ENCODE measurements at regions not wholly inside any gene's neighbourhood (a gene's known extent, or its start where the extent isn't known, plus 50 kb on each side); places are given as distances from the start of the nearest gene placed in this dataset.
A peak's percentile ranks its signal among the peaks of the same experiment; 100 is the strongest.

DNA sequence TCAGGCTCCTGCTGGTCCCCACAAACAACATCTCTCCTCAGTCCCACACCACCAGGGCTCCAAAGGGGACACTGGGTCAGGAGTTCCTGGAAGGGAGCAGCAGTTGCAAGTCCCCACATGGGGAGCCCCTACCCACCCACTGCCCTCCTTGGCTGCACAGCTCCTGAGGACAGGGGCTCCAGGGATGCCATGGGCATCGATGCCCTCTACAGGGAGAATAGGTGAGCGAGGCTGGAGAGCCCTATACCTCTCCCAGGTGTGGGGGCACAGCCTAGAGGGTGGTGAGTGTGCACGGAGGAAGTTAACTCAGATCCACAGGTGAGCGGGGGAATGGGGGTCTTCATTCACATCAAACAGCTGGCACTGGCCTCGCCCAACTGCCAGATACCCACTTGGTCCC, 141.2 kb upstream of the LINGO1 start:
- no peak for DNase-seq (ENCODE audit: insufficient read length, low spot score)
- no peak for FAIRE-seq

DNA sequence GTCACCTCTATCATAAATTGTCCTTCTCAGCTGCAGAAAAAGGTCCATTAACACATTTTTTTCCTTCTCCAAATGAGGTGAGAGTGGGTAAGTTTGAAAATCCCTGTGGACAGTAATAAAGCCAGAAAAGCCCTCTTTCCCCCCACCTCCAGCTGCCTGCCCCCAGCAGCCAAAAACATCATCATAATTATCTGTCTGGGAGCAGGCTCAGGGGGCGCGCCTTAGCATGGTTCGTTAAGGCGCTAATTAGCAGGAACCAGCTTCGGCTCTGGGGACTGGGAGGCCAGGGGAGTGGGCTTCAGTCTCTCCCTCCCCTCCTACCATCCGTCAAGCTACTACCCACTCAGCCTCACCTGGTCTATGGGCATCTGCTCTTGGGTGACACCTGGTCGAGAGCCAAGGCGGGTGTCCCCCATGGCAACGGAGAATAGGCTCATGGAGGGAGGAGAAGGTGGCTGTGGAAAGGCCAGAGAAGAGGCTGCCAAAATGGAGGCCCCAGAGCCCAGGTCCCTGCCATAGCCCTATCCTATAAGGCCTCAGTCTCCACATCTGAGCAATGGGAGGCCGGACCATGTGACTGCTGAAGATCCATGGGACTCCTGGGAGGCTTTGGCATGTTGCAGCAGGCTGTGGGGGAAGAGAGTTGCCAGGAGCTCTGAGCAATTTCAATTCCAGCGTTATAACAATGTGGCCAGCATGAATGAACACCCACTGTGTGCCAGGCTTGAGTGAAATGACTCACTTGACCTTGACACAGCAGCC, 140.1 kb upstream of the LINGO1 start:
- FAIRE-seq (no peak), DNase-seq (ENCODE audit: insufficient read length, low spot score) (no peak)

DNA sequence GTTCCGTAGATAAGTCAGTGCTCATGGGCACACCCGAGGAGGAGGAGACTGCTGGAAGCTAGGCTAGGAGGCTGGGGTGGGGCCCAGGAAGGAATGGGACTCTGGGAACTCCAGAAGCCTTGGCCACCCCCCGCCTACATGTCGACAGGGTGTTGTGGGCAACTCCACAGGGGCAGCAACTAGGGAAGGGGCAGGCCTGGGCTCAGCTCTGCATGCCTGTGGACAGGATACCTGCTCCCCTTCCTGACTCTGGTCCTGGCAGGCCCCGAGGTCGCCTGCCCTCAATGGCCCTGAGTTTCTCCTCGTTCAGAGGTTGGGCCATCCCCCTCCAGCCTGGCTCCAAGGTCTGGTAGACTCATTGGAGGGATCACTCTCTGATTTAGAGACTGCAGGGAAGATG, 138.9 kb upstream of the LINGO1 start:
- FAIRE-seq = no peak
- no peak for DNase-seq (ENCODE audit: insufficient read length, low spot score)

DNA sequence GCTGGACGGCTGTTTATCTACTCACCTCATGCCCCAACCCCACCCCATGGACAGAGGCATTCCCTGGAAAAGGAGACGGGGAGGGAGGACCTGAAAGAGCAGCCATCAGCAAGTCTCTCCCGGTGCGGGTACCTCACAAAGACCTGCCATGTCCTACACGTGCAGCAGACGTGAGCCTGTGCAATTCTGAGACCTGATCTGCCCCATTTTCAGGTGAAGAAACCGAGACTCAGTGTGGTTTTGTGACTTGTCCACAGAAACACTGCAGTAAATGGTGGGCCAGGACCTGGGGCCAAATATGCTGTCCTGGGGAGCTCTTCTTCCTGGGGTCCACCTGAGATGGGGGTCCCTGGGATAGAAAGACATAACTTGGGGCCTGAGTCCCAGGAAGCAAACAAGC, 137.0 kb upstream of the LINGO1 start:
- no peak for DNase-seq (ENCODE audit: insufficient read length, low spot score)
- no peak for FAIRE-seq

DNA sequence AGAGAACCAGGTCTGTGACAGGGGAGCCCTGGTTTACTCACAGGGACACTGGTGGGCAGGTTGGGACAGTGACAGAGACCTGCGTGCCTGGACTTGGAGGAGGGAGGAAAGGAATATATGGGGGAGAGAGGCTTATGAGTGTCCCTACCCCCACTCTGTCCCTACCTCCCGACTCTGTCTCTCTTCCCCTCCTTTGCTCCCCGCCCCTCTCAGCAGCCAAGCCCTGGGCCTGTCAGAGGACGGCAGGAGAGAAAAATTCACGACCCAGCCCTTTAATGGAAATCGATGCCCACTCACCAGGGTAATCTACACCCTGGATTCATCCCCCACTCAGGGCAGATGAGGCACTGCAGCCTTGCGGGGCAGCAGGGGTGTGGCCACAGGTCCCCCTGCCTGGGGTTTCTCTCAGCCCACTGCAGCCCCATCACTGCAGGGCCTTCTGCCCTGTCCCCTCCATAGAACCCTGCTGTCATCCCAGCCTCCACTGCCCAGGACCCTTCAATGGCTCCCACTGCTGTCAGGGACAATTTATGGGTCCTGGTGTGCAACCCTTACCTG, 135.9 kb upstream of the LINGO1 start:
- DNase-seq (ENCODE audit: insufficient read length, low spot score) = no peak
- no peak for FAIRE-seq

GRCh38 chr15:77768107-77768506, 135.4 kb upstream of the LINGO1 start:
- no peak for DNase-seq (ENCODE audit: insufficient read length, low spot score)
- no peak for FAIRE-seq

- no peak for DNase-seq (ENCODE audit: insufficient read length, low spot score)
- no peak for FAIRE-seq
Observed at GRCh38 chr15:77764095-77764494, 131.4 kb upstream of the LINGO1 start.

DNA sequence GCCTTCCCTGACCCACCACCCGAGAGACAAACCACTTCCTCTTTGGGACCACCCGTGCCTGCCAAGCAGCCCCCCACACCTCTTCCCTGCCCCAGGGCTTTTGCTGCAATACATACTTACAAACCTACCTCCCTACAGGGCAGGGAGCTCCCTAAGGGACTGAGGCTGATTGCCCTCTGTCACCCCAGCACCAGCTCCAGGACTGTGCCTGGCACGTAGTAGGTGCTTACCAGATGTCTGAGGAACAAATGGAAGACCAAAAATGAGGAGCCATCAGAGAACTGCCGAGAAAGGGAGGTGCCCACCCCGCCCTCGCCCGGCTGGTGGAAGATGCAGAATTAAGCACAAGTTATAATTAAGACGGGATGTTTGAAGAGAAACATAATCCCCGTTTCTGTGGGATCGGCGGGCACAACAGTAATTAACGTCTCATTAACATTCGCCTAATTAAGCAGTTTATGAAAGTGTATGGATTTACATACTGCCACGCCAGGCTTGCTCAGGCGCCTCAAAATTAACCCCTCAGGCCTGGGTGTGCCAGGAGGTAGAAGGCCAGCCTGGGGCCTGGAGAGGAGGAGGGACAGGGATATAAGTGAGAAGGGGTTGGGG, 130.1 kb upstream of the LINGO1 start:
- DNase-seq (ENCODE audit: insufficient read length, low spot score) (no peak), FAIRE-seq (no peak)

DNA sequence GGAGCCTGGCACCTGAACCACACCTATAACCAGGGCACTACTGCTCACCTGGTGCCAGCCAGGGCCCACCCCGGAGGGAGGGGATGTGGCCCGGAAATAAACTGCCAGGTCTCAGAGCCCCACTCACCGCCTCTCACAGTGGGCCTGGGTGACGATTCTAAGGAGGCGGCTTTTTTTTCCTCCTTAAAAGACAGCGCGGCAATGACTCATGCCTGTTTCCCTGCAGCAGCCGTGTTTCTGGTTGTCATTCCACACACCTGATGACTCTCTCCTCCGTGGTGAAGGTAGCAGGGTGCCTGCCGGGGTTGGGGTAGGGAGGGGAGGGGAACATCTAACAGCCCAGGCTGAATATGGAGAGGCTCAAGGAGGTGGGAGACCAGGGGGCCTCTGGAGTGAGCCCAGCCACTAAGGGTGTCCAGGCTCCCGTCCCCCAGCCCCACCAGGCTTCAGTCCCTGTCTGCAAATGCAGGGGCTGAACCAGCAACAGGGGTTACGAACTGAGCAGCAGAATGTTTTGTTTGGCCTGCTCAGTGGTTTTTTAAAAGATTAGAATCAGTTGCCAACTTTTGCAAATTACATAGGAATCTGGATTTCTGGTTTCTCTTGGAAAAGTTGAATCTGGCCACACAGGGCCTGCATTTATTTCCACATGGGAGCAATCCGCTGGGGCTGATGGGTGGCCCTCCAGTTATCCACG, 127.3 kb upstream of the LINGO1 start:
- no peak for FAIRE-seq

GRCh38 chr15:77753939-77754338, 121.2 kb upstream of the LINGO1 start:
- FAIRE-seq (no peak), DNase-seq (ENCODE audit: insufficient read length, low spot score) (no peak)

More for the DNA sequence above, 127.3 kb upstream of the LINGO1 start:
- no peak for DNase-seq (ENCODE audit: insufficient read length, low spot score)

GRCh38 chr15:77753281-77753873, 120.7 kb upstream of the LINGO1 start:
- no peak for FAIRE-seq
- peak; percentile 56 for DNase-seq (ENCODE audit: insufficient read length, low spot score)

DNA sequence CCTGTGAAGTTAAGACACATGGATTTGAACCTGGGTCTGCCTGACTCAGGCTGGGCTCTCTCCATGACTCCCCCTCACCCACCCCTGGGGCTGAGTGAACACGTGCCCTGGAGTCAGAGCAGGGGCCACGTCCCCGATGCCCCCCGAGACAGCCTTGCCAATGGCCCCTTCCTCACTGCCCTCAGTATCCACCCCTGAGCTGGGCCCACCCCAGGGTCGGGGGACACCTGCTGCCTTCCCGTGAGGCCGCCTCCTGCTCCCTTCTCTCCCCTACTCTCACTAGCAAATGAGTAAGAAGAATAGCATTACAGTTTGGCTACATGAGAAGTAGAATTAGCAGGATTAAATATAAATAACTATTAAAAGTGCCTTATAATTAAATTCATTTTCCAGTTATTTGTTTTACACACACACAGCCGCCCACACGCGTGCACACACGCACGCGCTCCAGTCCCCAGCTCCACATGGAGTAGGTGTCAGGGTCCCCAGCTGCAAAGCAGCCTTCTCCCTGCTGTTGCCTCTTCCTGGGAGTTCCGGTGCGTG, 117.4 kb upstream of the LINGO1 start:
- DNase-seq (ENCODE audit: insufficient read length, low spot score) (no peak), FAIRE-seq (no peak)

- FAIRE-seq (no peak), DNase-seq (ENCODE audit: insufficient read length, low spot score) (no peak)
Observed at GRCh38 chr15:77749236-77749997, 116.7 kb upstream of the LINGO1 start.

- FAIRE-seq (no peak), DNase-seq (ENCODE audit: insufficient read length, low spot score) (no peak)
Observed at GRCh38 chr15:77748078-77749064, 115.7 kb upstream of the LINGO1 start.

DNA sequence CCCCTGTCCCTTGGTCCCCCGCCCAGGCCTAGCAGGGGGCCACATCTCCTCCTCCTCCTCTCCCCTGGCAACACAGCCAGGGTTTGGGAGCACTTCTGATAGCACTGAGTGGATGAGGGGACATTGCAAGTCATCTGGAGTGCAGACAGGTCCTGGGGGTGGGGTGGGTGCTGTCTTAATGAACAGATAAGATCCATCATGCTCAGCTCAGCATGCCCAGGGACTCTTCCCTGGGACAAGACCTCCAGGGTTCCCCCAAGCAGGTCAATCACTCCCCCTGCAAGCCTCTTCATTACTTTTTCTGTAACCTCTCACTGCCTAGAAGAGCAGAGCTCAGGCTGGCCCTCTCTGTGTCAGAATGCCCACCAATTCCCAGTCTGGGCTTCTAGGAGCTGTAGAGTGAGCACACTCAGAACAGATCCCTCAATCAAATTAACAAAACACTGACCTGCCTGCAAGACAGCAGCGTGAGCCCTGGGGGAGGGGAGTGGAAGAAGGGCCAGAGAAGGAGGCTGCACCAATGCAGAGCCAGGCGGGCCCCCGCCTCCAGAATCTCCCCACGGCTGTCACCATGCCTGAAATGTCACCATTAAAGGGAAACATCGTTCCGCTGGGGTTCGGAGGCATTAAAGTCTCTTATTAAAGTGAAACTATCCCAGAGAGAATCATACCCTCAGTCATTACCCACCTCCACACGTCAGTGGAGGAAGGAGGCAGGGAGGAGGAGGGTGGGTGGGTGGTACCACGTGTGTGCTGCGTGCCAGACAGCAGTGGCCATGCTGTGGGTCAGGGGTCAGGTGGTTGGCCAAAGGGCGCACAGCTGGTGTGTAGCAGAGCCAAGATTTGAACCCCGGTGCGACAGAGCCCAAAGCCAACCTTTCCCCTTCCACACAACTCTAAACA, 114.7 kb upstream of the LINGO1 start:
- no peak for FAIRE-seq
- DNase-seq (ENCODE audit: insufficient read length, low spot score) = no peak

GRCh38 chr15:77746254-77747174, 113.8 kb upstream of the LINGO1 start:
- DNase-seq (ENCODE audit: insufficient read length, low spot score) = no peak
- no peak for FAIRE-seq

DNA sequence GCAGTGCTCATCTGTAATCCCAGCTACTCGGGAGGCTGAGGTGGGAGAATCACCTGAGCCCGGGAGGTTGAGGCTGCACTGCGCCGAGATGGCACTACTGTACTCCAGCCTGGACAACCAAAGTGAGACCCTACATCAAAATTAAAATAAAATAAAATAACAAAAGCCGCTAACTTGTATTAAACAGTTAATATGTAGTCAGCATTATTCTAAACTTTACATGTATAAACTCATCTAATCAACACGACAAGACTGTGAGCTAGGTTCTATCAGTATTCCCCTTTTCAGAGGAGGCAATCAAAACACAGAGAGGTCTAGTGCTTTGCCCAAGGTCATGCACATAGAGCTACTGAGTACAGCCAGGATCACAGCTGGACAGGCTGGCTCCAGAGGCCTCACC, 111.7 kb upstream of the LINGO1 start:
- FAIRE-seq (no peak), DNase-seq (ENCODE audit: insufficient read length, low spot score) (no peak)

Measured in HTR-8/SVneo (cell line).